ENCODE measurements at regions not wholly inside any gene's neighbourhood (a gene's known extent, or its start where the extent isn't known, plus 50 kb on each side); places are given as distances from the start of the nearest gene placed in this dataset.

GRCh38 chr16:11460820-11461594 lies 115.7 kb downstream of the RMI2 start:
- DNase-seq, result no peak
- H3K27me3 Mint-ChIP-seq, result peaks cover 2% of the 10 kb centered on the region
- no peak overlapping the region for H3K27ac Mint-ChIP-seq
- H3K4me1 Mint-ChIP-seq, result peaks cover 3% of the 10 kb centered on the region
- no peaks in the 10 kb centered on the region for H3K36me3 Mint-ChIP-seq
- ATAC-seq, result no peak
- no peaks in the 10 kb centered on the region for H3K9me3 Mint-ChIP-seq (ENCODE audit: low read depth)
- CTCF ChIA-PET, result no interaction called here
- H3K4me3 Mint-ChIP-seq, result no peak overlapping the region

GRCh38 chr16:11461595-11461990 lies 116.3 kb downstream of the RMI2 start:
- Mint-ChIP-seq H3K27ac (no peak overlapping the region), H3K4me1 (peaks cover 3% of the 10 kb centered on the region), H3K27me3 (peaks cover 2% of the 10 kb centered on the region), H3K4me3 (no peak overlapping the region), H3K36me3 (no peaks in the 10 kb centered on the region), H3K9me3 (ENCODE audit: low read depth) (no peaks in the 10 kb centered on the region)
- CTCF ChIA-PET, result no interaction called here
- ATAC-seq, result no peak
- no peak for DNase-seq

GRCh38 chr16:11462036-11462435 lies 116.8 kb downstream of the RMI2 start:
- no peak for ATAC-seq
- Mint-ChIP-seq H3K27me3 (peaks cover 2% of the 10 kb centered on the region), H3K27ac (no peak overlapping the region), H3K4me3 (no peak overlapping the region), H3K36me3 (no peaks in the 10 kb centered on the region), H3K4me1 (peaks cover 3% of the 10 kb centered on the region), H3K9me3 (ENCODE audit: low read depth) (no peaks in the 10 kb centered on the region)
- DNase-seq, result no peak
- CTCF ChIA-PET, result no interaction called here

- DNase-seq (no peak), ATAC-seq (no peak)
- no peak overlapping the region for H3K27ac Mint-ChIP-seq
- H3K9me3 Mint-ChIP-seq (ENCODE audit: low read depth), result no peaks in the 10 kb centered on the region
- H3K4me3 Mint-ChIP-seq, result no peak overlapping the region
- H3K27me3 Mint-ChIP-seq, result peaks cover 2% of the 10 kb centered on the region
- no peaks in the 10 kb centered on the region for H3K36me3 Mint-ChIP-seq
- H3K4me1 Mint-ChIP-seq, result peaks cover 3% of the 10 kb centered on the region
- CTCF ChIA-PET, result no interaction called here
Measured at GRCh38 chr16:11462861-11463260, 117.6 kb downstream of the RMI2 start.

GRCh38 chr16:11464241-11464640 lies 119.0 kb downstream of the RMI2 start:
- no peak for ATAC-seq
- H3K27ac Mint-ChIP-seq, result no peak overlapping the region

GRCh38 chr16:11465675-11466074 lies 120.4 kb downstream of the RMI2 start:
- ATAC-seq, result no peak
- peaks cover 6% of the 10 kb centered on the region for H3K27me3 Mint-ChIP-seq
- no peaks in the 10 kb centered on the region for H3K9me3 Mint-ChIP-seq (ENCODE audit: low read depth)
- H3K27ac Mint-ChIP-seq, result no peak overlapping the region
- CTCF ChIA-PET, result interaction anchor here (0.9 to 1.0 kb wide), 2 partner anchors 66 to 70 kb away, joined by 3 read pairs; no protein-coding TSS in a partner anchor
- H3K36me3 Mint-ChIP-seq, result no peaks in the 10 kb centered on the region
- no peak overlapping the region for H3K4me3 Mint-ChIP-seq
- DNase-seq, result no peak
- H3K4me1 Mint-ChIP-seq, result no peaks in the 10 kb centered on the region

More at GRCh38 chr16:11464241-11464640, 119.0 kb downstream of the RMI2 start:
- CTCF ChIA-PET, result interaction anchor here (1.3 kb wide), 1 partner anchor 59 kb away, joined by 3 read pairs; no protein-coding TSS in a partner anchor
- Mint-ChIP-seq H3K9me3 (ENCODE audit: low read depth) (no peaks in the 10 kb centered on the region), H3K36me3 (no peaks in the 10 kb centered on the region), H3K4me3 (no peak overlapping the region), H3K4me1 (no peaks in the 10 kb centered on the region), H3K27me3 (peaks cover 6% of the 10 kb centered on the region)
- no peak for DNase-seq

GRCh38 chr16:11470676-11471415 lies 115.9 kb downstream of the LITAF start:
- peaks cover 4% of the 10 kb centered on the region for H3K27me3 Mint-ChIP-seq

GRCh38 chr16:11471548-11471947 lies 115.2 kb downstream of the LITAF start:
- Mint-ChIP-seq H3K27ac (no peak overlapping the region), H3K4me1 (no peaks in the 10 kb centered on the region), H3K27me3 (peaks cover 4% of the 10 kb centered on the region), H3K4me3 (no peak overlapping the region), H3K9me3 (ENCODE audit: low read depth) (no peaks in the 10 kb centered on the region), H3K36me3 (no peaks in the 10 kb centered on the region)
- DNase-seq (no peak), ATAC-seq (no peak)
- CTCF ChIA-PET, result no interaction called here

More at GRCh38 chr16:11470676-11471415, 115.9 kb downstream of the LITAF start:
- no peaks in the 10 kb centered on the region for H3K9me3 Mint-ChIP-seq (ENCODE audit: low read depth)
- DNase-seq (no peak), ATAC-seq (no peak)
- no peak overlapping the region for H3K27ac Mint-ChIP-seq
- H3K36me3 Mint-ChIP-seq, result no peaks in the 10 kb centered on the region
- CTCF ChIA-PET, result no interaction called here
- H3K4me3 Mint-ChIP-seq, result no peak overlapping the region
- no peaks in the 10 kb centered on the region for H3K4me1 Mint-ChIP-seq

- peaks cover 4% of the 10 kb centered on the region for H3K27me3 Mint-ChIP-seq
- H3K36me3 Mint-ChIP-seq, result no peaks in the 10 kb centered on the region
- no peak overlapping the region for H3K4me3 Mint-ChIP-seq
- ATAC-seq, result no peak
- H3K27ac Mint-ChIP-seq, result no peak overlapping the region
- no peaks in the 10 kb centered on the region for H3K9me3 Mint-ChIP-seq (ENCODE audit: low read depth)
- DNase-seq, result no peak
- CTCF ChIA-PET, result no interaction called here
- H3K4me1 Mint-ChIP-seq, result no peaks in the 10 kb centered on the region
Measured at GRCh38 chr16:11472410-11472809, 114.3 kb downstream of the LITAF start.

GRCh38 chr16:11472851-11473250 lies 113.9 kb downstream of the LITAF start:
- no peak for ATAC-seq
- H3K27me3 Mint-ChIP-seq, result peaks cover 4% of the 10 kb centered on the region
- H3K36me3 Mint-ChIP-seq, result no peaks in the 10 kb centered on the region
- no peaks in the 10 kb centered on the region for H3K4me1 Mint-ChIP-seq
- H3K4me3 Mint-ChIP-seq, result no peak overlapping the region
- CTCF ChIA-PET, result interaction anchor here (0.7 kb wide), 1 partner anchor 11 kb away, joined by 3 read pairs; no protein-coding TSS in a partner anchor
- no peak for DNase-seq
- H3K9me3 Mint-ChIP-seq (ENCODE audit: low read depth), result no peaks in the 10 kb centered on the region
- no peak overlapping the region for H3K27ac Mint-ChIP-seq

GRCh38 chr16:11473728-11474127 lies 113.0 kb downstream of the LITAF start:
- Mint-ChIP-seq H3K4me1 (no peaks in the 10 kb centered on the region), H3K27ac (no peak overlapping the region), H3K4me3 (no peak overlapping the region), H3K27me3 (no peaks in the 10 kb centered on the region), H3K36me3 (no peaks in the 10 kb centered on the region), H3K9me3 (ENCODE audit: low read depth) (no peaks in the 10 kb centered on the region)
- ATAC-seq (no peak), DNase-seq (no peak)
- CTCF ChIA-PET, result no interaction called here

GRCh38 chr16:11474617-11475291 lies 112.0 kb downstream of the LITAF start:
- H3K9me3 Mint-ChIP-seq (ENCODE audit: low read depth), result no peaks in the 10 kb centered on the region
- DNase-seq (no peak), ATAC-seq (no peak)
- CTCF ChIA-PET, result no interaction called here
- no peak overlapping the region for H3K27ac Mint-ChIP-seq
- no peaks in the 10 kb centered on the region for H3K27me3 Mint-ChIP-seq
- H3K4me1 Mint-ChIP-seq, result no peaks in the 10 kb centered on the region
- H3K36me3 Mint-ChIP-seq, result no peaks in the 10 kb centered on the region
- no peak overlapping the region for H3K4me3 Mint-ChIP-seq

- Mint-ChIP-seq H3K27me3 (no peaks in the 10 kb centered on the region), H3K9me3 (ENCODE audit: low read depth) (peaks cover 6% of the 10 kb centered on the region), H3K27ac (no peak overlapping the region), H3K36me3 (no peaks in the 10 kb centered on the region), H3K4me3 (no peak overlapping the region), H3K4me1 (no peaks in the 10 kb centered on the region)
- CTCF ChIA-PET, result interaction anchor here (0.7 kb wide), 1 partner anchor 144 kb away, joined by 5 read pairs; no protein-coding TSS in a partner anchor
- no peak for ATAC-seq
- DNase-seq, result no peak
Measured at GRCh38 chr16:11475896-11476630, 110.7 kb downstream of the LITAF start.

All from activated CD8-positive, alpha-beta memory T cell treated with anti-CD3 and anti-CD28 coated beads, Interleukin-2, amount 10 ng/mL, durations not matched to agents 7 days and 5 days (primary cell).